NCI-H146 (cell line): ENCODE measurements at regions not wholly inside any gene's neighbourhood (a gene's known extent, or its start where the extent isn't known, plus 50 kb on each side); places are given as distances from the start of the nearest gene placed in this dataset.
A peak's percentile ranks its signal among the peaks of the same experiment; 100 is the strongest.
"Not testable (repeated sequence)": the region's sequence is repeated elsewhere in the genome, so short reads cannot be mapped to it uniquely, and the experiment has no call there.

ENCODE experiments used
- DNase-seq: peaks from one replicate; lab custom pipeline; 2025; lab: John Stamatoyannopoulos, UW

GRCh38 chr13:50527612-50528509 is 315.6 kb downstream of the DLEU7 start:
- DNase-seq, result no peak

- DNase-seq, result peak; percentile 89
Observed at GRCh38 chr13:50529154-50529882, 314.2 kb downstream of the DLEU7 start.

- no peak for DNase-seq
Observed at GRCh38 chr13:50531917-50532899, 311.3 kb downstream of the DLEU7 start.

GRCh38 chr13:50535050-50535449 is 308.4 kb downstream of the DLEU7 start:
- DNase-seq, result no peak

- DNase-seq, result no peak
Observed at GRCh38 chr13:50537029-50537428, 306.5 kb downstream of the DLEU7 start.

GRCh38 chr13:50539791-50540530 is 303.5 kb downstream of the DLEU7 start:
- no peak for DNase-seq

- no peak for DNase-seq
Observed at GRCh38 chr13:50543141-50543540, 300.4 kb downstream of the DLEU7 start.

- no peak for DNase-seq
Observed at GRCh38 chr13:50543782-50544181, 299.7 kb downstream of the DLEU7 start.

GRCh38 chr13:50544211-50544610 is 299.3 kb downstream of the DLEU7 start:
- no peak for DNase-seq

- not testable (repeated sequence) for DNase-seq
Observed at GRCh38 chr13:50547175-50547574, 296.3 kb downstream of the DLEU7 start.

- no peak for DNase-seq
Observed at GRCh38 chr13:50548586-50548985, 294.9 kb downstream of the DLEU7 start.

GRCh38 chr13:50549221-50549942 is 294.1 kb downstream of the DLEU7 start:
- DNase-seq, result no peak

- DNase-seq, result no peak
Observed at GRCh38 chr13:50550151-50550550, 293.3 kb downstream of the DLEU7 start.

- DNase-seq, result no peak
Observed at GRCh38 chr13:50552424-50552966, 291.0 kb downstream of the DLEU7 start.

- no peak for DNase-seq
Observed at GRCh38 chr13:50561739-50562138, 281.8 kb downstream of the DLEU7 start.

- no peak for DNase-seq
Observed at GRCh38 chr13:50566646-50567045, 276.8 kb downstream of the DLEU7 start.

GRCh38 chr13:50572129-50572528 is 271.4 kb downstream of the DLEU7 start:
- DNase-seq, result no peak

GRCh38 chr13:50573066-50573465 is 270.4 kb downstream of the DLEU7 start:
- no peak for DNase-seq

GRCh38 chr13:50574731-50575130 is 268.8 kb downstream of the DLEU7 start:
- DNase-seq, result no peak

GRCh38 chr13:50575138-50575537 is 268.4 kb downstream of the DLEU7 start:
- DNase-seq, result no peak
